Hepatocyte (in vitro differentiated cells): ENCODE measurements at regions not wholly inside any gene's neighbourhood (a gene's known extent, or its start where the extent isn't known, plus 50 kb on each side); places are given as distances from the start of the nearest gene placed in this dataset.

Experiments used
- DNase-seq: peaks from one replicate; pipeline ENCODE4 v3.0.0-alpha.2; 2016; ENCODE audit warnings: low spot score
- H2AFZ ChIP-seq: fragments of 200-600 bp; sonication (generic); 2 replicates; pipeline ENCODE4 v1.6.0; 2016; ENCODE audit warnings: antibody characterized with exemption, mild to moderate bottlenecking
- H3K27ac ChIP-seq: fragments of 200-600 bp; sonication (generic); 2 replicates; pipeline ENCODE4 v1.5.1; 2016; ENCODE audit warnings: mild to moderate bottlenecking
- H3K27me3 ChIP-seq: fragments of 200-600 bp; sonication (generic); 2 replicates; pipeline ENCODE4 v1.6.1; 2016
- H3K36me3 ChIP-seq: fragments of 200-600 bp; sonication (generic); replicated peaks from 2 replicates; pipeline ENCODE4 v1.5.1; 2016; ENCODE audit warnings: low read depth; ENCODE audit not compliant: insufficient read depth
- H3K4me1 ChIP-seq: fragments of 200-600 bp; sonication (generic); 2 replicates; pipeline ENCODE4 v1.5.1; 2016; ENCODE audit warnings: mild to moderate bottlenecking, moderate library complexity; ENCODE audit not compliant: insufficient read depth
- H3K4me2 ChIP-seq: fragments of 200-600 bp; sonication (generic); 2 replicates; pipeline ENCODE4 v1.6.0; 2016
- H3K4me3 ChIP-seq: fragments of 200-600 bp; sonication (generic); 2 replicates; pipeline ENCODE4 v1.5.1; 2016; ENCODE audit warnings: mild to moderate bottlenecking
- H3K79me2 ChIP-seq: fragments of 200-600 bp; sonication (generic); 2 replicates; pipeline ENCODE4 v1.6.0; 2017; ENCODE audit warnings: mild to moderate bottlenecking
- H3K9me2 ChIP-seq: fragments of 200-600 bp; sonication (generic); replicated peaks from 2 replicates; pipeline ENCODE4 v1.6.0; 2017; ENCODE audit warnings: mild to moderate bottlenecking; ENCODE audit not compliant: insufficient read depth
- H3K9me3 ChIP-seq: fragments of 200-600 bp; sonication (generic); 2 replicates; pipeline ENCODE4 v1.5.1; 2016; ENCODE audit warnings: low read depth, mild to moderate bottlenecking
- H4K20me1 ChIP-seq: fragments of 200-600 bp; sonication (generic); 2 replicates; pipeline ENCODE4 v1.6.0; 2016; ENCODE audit warnings: mild to moderate bottlenecking; ENCODE audit not compliant: insufficient read depth, poor library complexity, severe bottlenecking
- CTCF ChIP-seq: fragments of 200-600 bp; sonication (generic); IDR thresholded peaks from 2 replicates; pipeline ENCODE4 v1.5.1; 2016; ENCODE audit warnings: antibody characterized with exemption, mild to moderate bottlenecking; ENCODE audit not compliant: poor library complexity
- EZH2 ChIP-seq: fragments of 200-600 bp; sonication (generic); IDR thresholded peaks from 2 replicates; pipeline ENCODE4 v1.6.1; 2016; ENCODE audit warnings: antibody characterized with exemption, mild to moderate bottlenecking, borderline replicate concordance
- EZH2phosphoT487 ChIP-seq: fragments of 200-600 bp; sonication (generic); IDR thresholded peaks from one replicate; pipeline ENCODE4 v1.6.1; 2018; ENCODE audit warnings: antibody characterized with exemption, mild to moderate bottlenecking, low read depth, moderate library complexity; ENCODE audit not compliant: unreplicated experiment, severe bottlenecking
- WGBS: methylation state at CpG from one replicate; pipeline ENCODE4 v1.1.6; 2016; ENCODE audit warnings: low lambda C conversion rate; ENCODE audit errors: missing lambda C conversion rate; 5-methylcytosine and 5-hydroxymethylcytosine counted together

DNA sequence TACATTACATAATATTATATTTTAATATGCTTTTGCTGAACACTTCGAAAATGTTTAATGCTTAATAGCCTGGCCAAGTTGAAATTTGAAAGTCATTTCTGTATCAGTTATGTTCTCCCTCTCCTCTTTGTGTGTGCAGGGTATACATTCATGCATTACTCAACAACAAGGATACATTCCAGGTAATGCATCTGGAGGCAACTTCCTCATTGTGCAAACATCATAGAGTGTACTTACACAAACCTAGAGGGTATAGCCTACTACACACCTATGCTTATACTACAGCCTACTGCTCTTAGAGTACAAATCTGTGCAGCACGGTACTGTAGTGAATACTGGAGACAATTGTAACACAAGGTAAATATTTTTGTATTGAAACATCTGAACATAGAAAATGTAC, 407.3 kb downstream of the MRPL39 start:
- no peak overlapping the region for H3K4me3 ChIP-seq
- no peaks in the 10 kb centered on the region for H3K27me3 ChIP-seq
- no peak overlapping the region for H3K27ac ChIP-seq
- TF ChIP-seq EZH2: no peak
- TF ChIP-seq EZH2phosphoT487: no peak
- TF ChIP-seq CTCF: no peak
- H3K9me3 ChIP-seq: no peaks in the 10 kb centered on the region
- WGBS: 66% methylated on average over 2 of the region's 2 CpGs
- H2AFZ ChIP-seq: no peak overlapping the region
- H4K20me1 ChIP-seq: no peaks in the 10 kb centered on the region
- no peaks in the 10 kb centered on the region for H3K79me2 ChIP-seq
- no peaks in the 10 kb centered on the region for H3K9me2 ChIP-seq
- no peak for DNase-seq
- no peaks in the 10 kb centered on the region for H3K36me3 ChIP-seq
- no peak overlapping the region for H3K4me2 ChIP-seq
- no peaks in the 10 kb centered on the region for H3K4me1 ChIP-seq

GRCh38 chr21:25191141-25191540, 416.1 kb downstream of the MRPL39 start:
- TF ChIP-seq CTCF (no peak), EZH2phosphoT487 (no peak), EZH2 (no peak)
- Histone ChIP-seq H3K9me3 (no peaks in the 10 kb centered on the region), H2AFZ (no peak overlapping the region), H4K20me1 (no peaks in the 10 kb centered on the region), H3K4me2 (no peak overlapping the region), H3K27ac (no peak overlapping the region), H3K4me1 (no peaks in the 10 kb centered on the region), H3K36me3 (no peaks in the 10 kb centered on the region), H3K27me3 (no peaks in the 10 kb centered on the region), H3K4me3 (no peak overlapping the region), H3K79me2 (no peaks in the 10 kb centered on the region), H3K9me2 (no peaks in the 10 kb centered on the region)
- no peak for DNase-seq

DNA sequence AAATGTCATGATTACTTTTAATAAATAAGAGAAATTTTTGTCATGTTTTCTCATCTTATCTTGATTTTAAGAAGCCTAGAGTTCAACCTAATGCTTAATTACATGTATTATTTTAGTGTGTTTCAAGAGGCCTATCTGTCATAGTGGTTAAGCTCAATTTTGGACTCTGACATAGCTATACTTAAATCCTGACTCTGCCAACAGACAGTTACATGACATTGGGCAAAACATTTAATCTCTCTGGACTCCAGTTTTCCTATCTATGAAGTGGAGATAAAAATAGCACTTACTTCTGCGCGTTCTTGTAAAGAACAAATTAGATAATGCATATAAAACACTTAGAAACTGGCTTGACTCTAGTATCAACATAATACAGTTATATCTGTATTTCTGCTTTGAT, 417.8 kb downstream of the MRPL39 start:
- H3K9me2 ChIP-seq: no peaks in the 10 kb centered on the region
- no peak overlapping the region for H3K4me2 ChIP-seq
- TF ChIP-seq EZH2phosphoT487 (no peak), EZH2 (no peak), CTCF (no peak)
- no peaks in the 10 kb centered on the region for H3K79me2 ChIP-seq
- H3K36me3 ChIP-seq: no peaks in the 10 kb centered on the region
- no peak for DNase-seq
- no peaks in the 10 kb centered on the region for H3K4me1 ChIP-seq
- H3K27me3 ChIP-seq: no peaks in the 10 kb centered on the region
- no peaks in the 10 kb centered on the region for H4K20me1 ChIP-seq
- H3K9me3 ChIP-seq: no peaks in the 10 kb centered on the region
- no peak overlapping the region for H3K4me3 ChIP-seq
- H3K27ac ChIP-seq: no peak overlapping the region
- WGBS: 87% methylated on average over 2 of the region's 2 CpGs
- no peak overlapping the region for H2AFZ ChIP-seq

GRCh38 chr21:25188677-25189079, 418.6 kb downstream of the MRPL39 start:
- WGBS: 82% methylated on average over 2 of the region's 2 CpGs
- Histone ChIP-seq H3K9me3 (no peaks in the 10 kb centered on the region), H3K79me2 (no peaks in the 10 kb centered on the region), H3K27ac (no peak overlapping the region), H3K9me2 (no peaks in the 10 kb centered on the region), H3K4me3 (no peak overlapping the region), H3K27me3 (no peaks in the 10 kb centered on the region), H2AFZ (no peak overlapping the region), H3K4me2 (no peak overlapping the region), H3K36me3 (no peaks in the 10 kb centered on the region), H3K4me1 (no peaks in the 10 kb centered on the region), H4K20me1 (no peaks in the 10 kb centered on the region)
- TF ChIP-seq EZH2 (no peak), CTCF (no peak), EZH2phosphoT487 (no peak)
- DNase-seq: no peak
